ENCODE measurements at regions not wholly inside any gene's neighbourhood (a gene's known extent, or its start where the extent isn't known, plus 50 kb on each side); places are given as distances from the start of the nearest gene placed in this dataset.

GRCh38 chrX:112440277-112440676, 239.5 kb downstream of the LHFPL1 start:
- TF ChIP-seq CTCF (IDR thresholded peaks at IDR 0.05; ENCODE audit: low read depth, low read length) (no peak), EZH2phosphoT487 (IDR thresholded peaks at IDR 0.05; ENCODE audit: low read depth) (no peak)
